Kidney epithelial cell (primary cell): ENCODE measurements at regions not wholly inside any gene's neighbourhood (a gene's known extent, or its start where the extent isn't known, plus 50 kb on each side); places are given as distances from the start of the nearest gene placed in this dataset.

Experiments used
- DNase-seq: peaks from one replicate; pipeline ENCODE4 v3.0.0-alpha.2; 2010; ENCODE audit warnings: low read depth
- H3K27me3 ChIP-seq: 2 replicates; pipeline ENCODE4 v1.6.0; 2011; ENCODE audit warnings: low read length; ENCODE audit not compliant: control insufficient read depth, insufficient read depth
- H3K36me3 ChIP-seq: 2 replicates; pipeline ENCODE4 v1.5.1; 2011; ENCODE audit warnings: low read length; ENCODE audit not compliant: control insufficient read depth, insufficient read depth
- H3K4me3 ChIP-seq: 2 replicates; pipeline ENCODE4 v1.5.1; 2011; ENCODE audit warnings: low read depth, mild to moderate bottlenecking, control low read depth, low read length
- CTCF ChIP-seq: IDR thresholded peaks from 2 replicates; pipeline ENCODE4 v1.5.1; 2011; ENCODE audit warnings: mild to moderate bottlenecking, moderate library complexity, low read length, control low read depth, inconsistent platforms; ENCODE audit not compliant: insufficient read depth, poor library complexity, severe bottlenecking

GRCh38 chr5:145587308-145587672 lies 247.9 kb downstream of the PRELID2 start:
- no peak for DNase-seq
- Histone ChIP-seq H3K36me3 (no peaks in the 10 kb centered on the region), H3K4me3 (no peak overlapping the region), H3K27me3 (no peaks in the 10 kb centered on the region)
- TF ChIP-seq CTCF: no peak

GRCh38 chr5:145586661-145587307 lies 248.4 kb downstream of the PRELID2 start:
- H3K36me3 ChIP-seq: no peaks in the 10 kb centered on the region
- TF ChIP-seq CTCF: no peak
- no peaks in the 10 kb centered on the region for H3K27me3 ChIP-seq
- no peak for DNase-seq
- H3K4me3 ChIP-seq: no peak overlapping the region

GRCh38 chr5:145585443-145586148 lies 249.5 kb downstream of the PRELID2 start:
- no peak overlapping the region for H3K4me3 ChIP-seq
- no peaks in the 10 kb centered on the region for H3K27me3 ChIP-seq
- DNase-seq: no peak
- no peaks in the 10 kb centered on the region for H3K36me3 ChIP-seq
- TF ChIP-seq CTCF: no peak

- Histone ChIP-seq H3K36me3 (no peaks in the 10 kb centered on the region), H3K27me3 (no peaks in the 10 kb centered on the region), H3K4me3 (no peak overlapping the region)
- DNase-seq: no peak
- no peak for TF ChIP-seq CTCF
Measured at GRCh38 chr5:145579301-145579700, 255.8 kb downstream of the PRELID2 start.

- Histone ChIP-seq H3K27me3 (no peaks in the 10 kb centered on the region), H3K36me3 (no peaks in the 10 kb centered on the region), H3K4me3 (no peak overlapping the region)
- TF ChIP-seq CTCF: no peak
- no peak for DNase-seq
Measured at GRCh38 chr5:145574889-145575573, 260.1 kb downstream of the PRELID2 start.
